CD1c-positive myeloid dendritic cell (primary cell): ENCODE measurements at regions not wholly inside any gene's neighbourhood (a gene's known extent, or its start where the extent isn't known, plus 50 kb on each side); places are given as distances from the start of the nearest gene placed in this dataset.

Source experiments
- DNase-seq: peaks from one replicate; pipeline ENCODE4 v3.0.0-alpha.2; 2016; ENCODE audit errors: extremely low spot score

DNA sequence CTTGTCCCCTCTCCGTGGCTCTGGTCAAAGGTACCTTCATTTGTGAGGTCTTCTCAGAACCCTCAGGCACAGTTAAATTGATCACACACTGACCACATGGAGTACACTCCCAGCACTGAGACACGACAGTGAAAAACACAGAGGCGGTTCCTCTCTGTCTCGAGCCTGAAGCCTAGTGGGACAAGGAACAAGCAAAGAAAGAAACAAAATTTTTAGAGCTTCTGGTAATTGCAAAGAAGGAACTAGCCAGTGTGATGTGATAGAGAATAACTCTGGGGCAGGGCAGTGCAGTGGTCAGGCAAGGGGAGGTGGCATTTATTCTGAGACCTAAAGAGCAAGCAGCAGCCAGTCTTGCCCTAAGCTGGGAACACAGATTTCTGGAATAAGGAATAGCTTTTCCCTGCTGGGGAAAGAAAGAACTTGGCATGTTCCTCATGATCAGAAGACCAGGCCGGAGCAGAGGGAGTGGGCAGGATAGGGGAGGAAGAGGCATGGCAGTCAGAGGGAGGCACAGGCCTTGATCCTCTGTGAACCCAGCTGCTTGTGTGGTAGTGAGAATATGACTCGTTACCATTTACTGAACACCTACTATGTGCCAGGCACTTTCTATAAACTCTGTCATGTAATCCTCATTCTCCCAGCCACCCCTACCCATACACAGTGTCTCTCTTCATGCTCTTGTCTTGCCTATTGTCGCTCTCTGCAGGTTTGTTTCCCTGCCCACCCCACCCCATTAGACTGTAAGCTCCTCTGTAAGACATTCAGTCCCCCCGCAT, 262.3 kb upstream of the HES1 start:
- peak; percentile 19 for DNase-seq

DNA sequence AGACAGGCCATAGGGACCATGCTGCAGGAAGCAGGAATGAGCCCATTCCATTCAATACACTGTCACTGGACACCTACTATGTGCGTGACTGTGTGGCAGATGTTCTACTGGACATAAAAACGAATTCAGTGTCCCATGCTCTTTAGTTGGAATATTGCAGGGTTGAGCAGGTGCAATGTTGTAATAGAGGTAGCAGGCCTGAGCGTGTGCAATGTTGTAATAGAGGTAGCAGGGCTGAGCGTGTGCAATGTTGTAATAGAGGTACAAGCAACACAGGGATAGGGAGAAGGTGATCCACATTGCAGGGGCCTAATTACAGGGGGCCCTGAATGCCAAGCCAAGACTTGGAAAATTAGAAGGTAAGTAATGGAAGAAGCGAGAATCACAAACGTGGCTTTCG, 261.4 kb upstream of the HES1 start:
- DNase-seq: no peak

- DNase-seq: no peak
Measured at GRCh38 chr3:193874997-193875593, 260.9 kb upstream of the HES1 start.

GRCh38 chr3:193875601-193876321, 260.2 kb upstream of the HES1 start:
- DNase-seq: no peak

GRCh38 chr3:193879099-193879863, 256.7 kb upstream of the HES1 start:
- DNase-seq: peak; percentile 54

DNA sequence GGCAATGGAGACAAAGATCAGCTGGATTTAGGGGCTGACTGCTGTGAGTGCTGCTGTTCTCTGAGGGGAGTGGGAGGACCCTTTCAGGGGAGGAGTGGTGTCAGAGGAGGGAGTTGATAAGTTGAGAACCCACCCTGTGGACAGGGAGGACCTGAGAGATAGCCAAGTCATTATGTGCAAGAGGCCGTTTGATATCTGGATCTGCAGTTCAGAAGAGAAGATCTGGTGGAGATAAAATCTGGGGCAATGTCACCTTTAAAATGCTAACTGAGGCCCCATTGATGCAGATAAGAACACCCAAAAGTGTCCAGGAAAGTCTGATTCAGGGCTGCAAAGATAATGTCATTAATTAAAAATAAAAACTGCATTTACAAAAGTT, 256.1 kb upstream of the HES1 start:
- no peak for DNase-seq

- DNase-seq: no peak
Measured at GRCh38 chr3:193882091-193882490, 253.9 kb upstream of the HES1 start.

DNA sequence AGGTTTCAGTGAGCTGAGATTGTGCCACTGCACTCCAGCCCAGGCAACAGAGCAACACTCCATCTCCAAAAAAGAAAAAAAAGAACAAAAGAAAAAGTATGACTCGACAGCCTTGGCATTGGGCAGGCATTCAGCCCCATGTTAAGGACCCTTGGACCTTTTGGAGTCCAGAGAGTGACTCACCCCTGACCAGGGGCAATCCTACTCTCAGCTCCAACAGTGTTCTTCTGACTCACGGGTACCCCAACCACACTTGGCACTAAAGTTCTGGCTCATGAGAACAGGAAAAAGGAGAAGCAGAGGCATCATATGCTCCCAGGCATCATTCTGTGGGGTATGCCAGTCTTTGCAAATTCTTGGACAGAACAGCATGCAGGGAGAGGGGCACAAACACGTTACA, 252.4 kb upstream of the HES1 start:
- no peak for DNase-seq

- no peak for DNase-seq
Measured at GRCh38 chr3:193884027-193884426, 251.9 kb upstream of the HES1 start.

DNA sequence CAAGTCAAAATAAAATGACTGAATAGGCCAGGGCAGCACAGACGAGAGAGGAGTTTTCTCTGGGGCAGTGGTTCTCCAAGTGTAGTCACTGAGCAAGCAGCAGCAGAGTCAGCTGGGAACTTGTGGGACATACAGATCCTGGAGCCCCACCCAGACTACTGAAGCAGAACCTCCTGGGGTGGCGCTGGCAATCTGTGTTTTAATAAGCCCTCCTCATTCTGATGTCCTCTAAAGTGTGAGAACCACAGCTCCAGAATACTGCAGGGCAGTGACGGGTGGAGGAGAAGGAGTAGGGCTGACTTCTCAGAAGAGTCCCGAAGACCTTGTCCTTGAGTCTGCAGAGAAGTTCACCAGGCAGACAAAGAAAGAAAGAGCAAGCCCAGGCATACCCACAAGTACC, 251.3 kb upstream of the HES1 start:
- no peak for DNase-seq

- no peak for DNase-seq
Measured at GRCh38 chr3:193885832-193886231, 250.1 kb upstream of the HES1 start.

GRCh38 chr3:193890016-193890897, 245.7 kb upstream of the HES1 start:
- DNase-seq: no peak

- DNase-seq: no peak
Measured at GRCh38 chr3:193894121-193894863, 241.7 kb upstream of the HES1 start.

DNA sequence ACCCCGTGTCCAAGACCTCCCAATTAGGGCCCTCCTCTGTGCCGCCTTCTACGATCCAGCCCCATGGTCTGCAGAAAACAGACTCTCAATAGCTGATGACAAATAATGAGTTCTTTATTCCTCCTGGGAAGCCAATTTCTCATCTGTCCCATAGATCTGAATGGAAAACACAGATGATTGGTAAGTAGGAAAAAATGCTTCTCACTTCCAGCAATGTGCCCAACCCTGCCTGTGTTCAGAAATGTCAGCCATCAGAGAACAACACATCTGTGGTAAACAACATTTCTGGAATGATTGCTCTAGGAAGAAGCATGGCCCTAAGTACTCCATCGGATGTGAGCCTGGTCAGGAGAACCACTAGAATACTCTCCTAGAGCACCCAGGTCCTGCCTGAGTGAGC, 240.5 kb upstream of the HES1 start:
- no peak for DNase-seq

DNA sequence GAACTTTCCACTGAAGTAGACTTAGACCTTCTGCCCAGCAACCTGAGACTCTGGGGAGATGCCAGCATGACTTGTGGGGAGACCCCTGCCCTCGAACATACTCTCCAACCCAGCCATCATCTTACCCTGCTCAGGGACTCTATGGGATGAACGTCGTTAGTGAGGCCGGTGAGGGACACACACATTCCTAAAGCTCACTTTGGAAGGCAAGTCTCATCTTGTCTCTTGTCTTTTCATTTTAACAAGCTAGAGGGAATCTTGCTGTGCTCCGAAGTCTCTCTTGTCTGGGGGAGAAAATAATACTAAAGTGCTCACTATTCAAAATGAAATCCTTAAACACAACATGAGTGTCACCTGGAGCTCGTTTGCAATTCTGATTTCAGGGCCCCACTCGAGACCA, 239.5 kb upstream of the HES1 start:
- no peak for DNase-seq

GRCh38 chr3:193897288-193897687, 238.7 kb upstream of the HES1 start:
- DNase-seq: no peak

DNA sequence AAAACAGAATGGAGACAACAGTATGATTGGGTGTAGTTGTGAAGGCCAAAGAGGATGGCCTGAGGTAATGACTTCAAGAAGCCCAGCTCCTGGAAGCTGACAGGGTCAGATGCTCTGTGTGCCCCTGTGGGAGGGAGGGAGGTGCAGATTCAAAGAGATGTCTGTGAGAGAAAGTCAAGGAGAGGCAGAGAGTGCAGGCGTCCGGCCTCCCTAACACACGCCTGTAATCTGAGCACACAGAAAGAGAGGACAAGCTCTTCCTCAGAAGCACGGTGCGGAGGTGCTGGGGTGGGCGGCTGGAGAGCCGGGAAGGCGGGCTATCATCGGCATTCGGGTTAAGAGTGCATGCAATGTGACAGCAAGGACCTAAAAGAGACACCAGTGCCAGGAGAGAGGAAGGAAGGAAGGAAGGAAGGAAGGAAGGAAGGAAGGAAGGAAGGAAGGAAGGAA, 238.2 kb upstream of the HES1 start:
- DNase-seq: no peak

DNA sequence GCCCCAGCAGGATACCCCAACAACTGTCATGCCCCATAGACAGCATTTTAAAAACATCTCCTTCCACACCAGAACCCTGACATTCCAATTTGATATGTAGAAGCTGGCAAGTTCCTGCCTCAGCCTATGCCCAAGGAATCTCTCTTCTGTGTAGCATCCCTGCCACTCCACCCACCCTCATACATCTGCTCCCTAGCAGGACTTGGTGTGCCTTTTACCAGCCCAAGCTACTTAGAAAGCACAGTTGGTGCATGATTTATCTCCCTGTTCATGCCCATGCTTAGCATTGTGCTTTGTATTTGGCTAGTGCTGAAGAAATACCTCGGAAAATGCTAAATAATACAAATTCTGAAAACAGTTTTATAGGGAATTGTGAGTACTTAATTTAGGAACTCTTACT, 236.9 kb upstream of the HES1 start:
- no peak for DNase-seq

DNA sequence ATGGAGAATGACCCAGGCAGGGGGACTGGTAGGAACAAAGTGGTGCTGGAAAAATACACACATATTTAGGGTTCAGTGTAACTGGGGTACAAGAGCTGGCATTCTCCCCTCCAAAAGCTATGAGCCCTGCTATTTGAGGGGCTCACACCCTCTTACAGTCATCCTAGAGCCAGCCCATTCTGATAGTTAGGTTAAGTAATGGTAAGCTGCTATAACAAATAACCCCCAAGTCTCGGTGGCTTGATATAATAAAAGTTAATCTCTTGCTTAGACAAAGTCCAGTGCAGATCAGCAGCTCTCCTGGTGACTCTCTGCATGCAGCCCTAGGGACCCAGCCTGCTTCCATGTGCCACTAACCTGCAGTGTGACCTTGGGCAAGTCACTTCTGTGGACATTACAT, 234.9 kb upstream of the HES1 start:
- no peak for DNase-seq
